ENCODE measurements at regions not wholly inside any gene's neighbourhood (a gene's known extent, or its start where the extent isn't known, plus 50 kb on each side); places are given as distances from the start of the nearest gene placed in this dataset.

GRCh38 chr4:120561648-120562047 is 360.9 kb downstream of the PRDM5 start:
- TF ChIP-seq TAF1 (IDR thresholded peaks at IDR 0.05; ENCODE audit: borderline replicate concordance, low read depth, low read length) = no peak
- no peak for TF ChIP-seq POLR2A (IDR thresholded peaks at IDR 0.05; ENCODE audit: low read depth, low read length)

All from GM12892 (cell line).